HG03439 (cell line): ENCODE measurements at regions not wholly inside any gene's neighbourhood (a gene's known extent, or its start where the extent isn't known, plus 50 kb on each side); places are given as distances from the start of the nearest gene placed in this dataset.

Experiments used
- ATAC-seq: cut with Tn5 transposase; IDR thresholded peaks from one replicate; pipeline ENCODE4 v1.9.1; 2021; ENCODE audit warnings: mild to moderate bottlenecking, moderate library complexity; ENCODE audit not compliant: unreplicated experiment

DNA sequence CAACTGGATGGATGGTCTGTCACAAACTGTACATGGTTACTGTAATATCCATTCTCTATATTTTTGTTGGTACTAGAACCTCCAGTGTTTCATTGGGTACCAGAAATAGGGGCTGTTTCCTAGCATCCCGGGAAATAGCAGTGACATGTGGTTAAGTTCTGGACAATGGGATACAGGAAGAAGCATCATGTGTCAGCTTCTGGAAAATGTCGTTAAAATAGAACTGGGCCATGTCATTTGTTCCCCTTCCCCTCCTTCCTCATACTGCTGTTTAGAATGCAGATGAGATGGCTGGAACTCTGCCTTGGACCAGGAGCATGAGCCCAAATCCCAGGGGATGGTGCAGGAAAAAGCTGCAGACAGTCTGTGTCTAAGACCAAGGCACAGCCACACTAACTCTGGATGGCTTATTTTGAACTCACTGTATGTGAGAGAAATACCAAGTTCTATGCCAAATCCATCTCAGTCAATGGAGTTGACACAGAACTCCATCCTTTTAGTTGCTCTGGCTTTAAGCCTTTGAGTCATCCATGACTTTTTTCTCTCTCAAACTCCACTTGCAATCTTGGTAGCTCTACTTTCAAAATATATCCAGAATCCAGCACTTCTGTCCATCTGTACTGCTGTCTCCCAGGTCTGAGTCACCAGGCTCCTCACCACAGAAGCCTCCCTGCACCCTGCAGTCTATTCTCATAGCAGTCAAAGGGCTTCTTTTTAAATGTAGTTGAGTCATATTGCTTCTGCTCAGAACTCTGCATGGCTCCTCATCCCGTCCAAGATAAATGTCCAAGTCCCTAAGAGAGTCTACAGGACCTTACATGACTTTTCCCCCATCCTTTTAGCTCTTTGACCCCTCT lies 184.2 kb downstream of the NSG2 start:
- no peak for ATAC-seq

DNA sequence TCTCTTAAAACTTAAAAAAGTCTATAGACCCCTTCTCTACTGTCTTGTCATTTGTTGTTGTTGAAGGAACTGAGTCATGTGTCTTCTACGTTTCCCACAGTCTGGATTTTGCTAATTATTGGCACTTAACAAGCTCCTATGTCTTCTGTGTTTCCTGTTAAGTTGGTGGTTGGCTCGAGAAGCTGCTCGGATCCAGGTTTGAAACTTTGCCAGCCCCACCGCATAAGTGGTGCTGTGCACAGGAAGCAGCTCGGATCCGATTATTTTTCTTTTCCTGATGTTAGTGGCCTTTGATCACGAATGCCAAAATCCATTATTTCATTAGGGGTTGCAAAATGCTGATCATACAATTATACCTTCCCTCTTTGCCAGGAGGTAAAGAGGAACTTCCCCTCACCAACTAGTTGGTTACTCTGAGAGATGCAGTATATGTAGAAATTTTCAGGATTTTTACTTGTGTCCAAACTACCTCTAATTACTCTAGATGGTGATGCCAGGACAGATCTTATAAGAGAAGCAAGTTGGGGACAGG lies 186.5 kb downstream of the NSG2 start:
- no peak for ATAC-seq

DNA sequence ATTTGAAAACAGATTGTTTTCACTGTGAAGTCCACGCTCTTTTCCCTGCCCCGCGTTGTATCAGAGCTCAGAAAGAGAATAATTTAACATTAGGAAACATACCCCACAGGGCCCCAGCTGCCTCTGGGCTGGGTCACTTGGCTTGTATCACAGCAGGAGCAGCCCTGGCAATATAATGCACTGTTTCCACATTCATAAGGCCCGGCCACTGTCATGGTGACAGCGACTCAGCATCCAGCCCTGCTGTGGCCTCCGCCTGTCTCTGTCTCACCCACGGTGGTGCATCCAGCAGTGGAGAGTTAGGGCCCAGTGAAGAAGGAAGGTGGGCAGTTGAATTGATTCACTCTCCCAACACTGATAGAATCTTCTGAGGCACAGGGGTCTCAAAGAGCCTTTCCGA lies 188.9 kb downstream of the NSG2 start:
- ATAC-seq, result no peak

DNA sequence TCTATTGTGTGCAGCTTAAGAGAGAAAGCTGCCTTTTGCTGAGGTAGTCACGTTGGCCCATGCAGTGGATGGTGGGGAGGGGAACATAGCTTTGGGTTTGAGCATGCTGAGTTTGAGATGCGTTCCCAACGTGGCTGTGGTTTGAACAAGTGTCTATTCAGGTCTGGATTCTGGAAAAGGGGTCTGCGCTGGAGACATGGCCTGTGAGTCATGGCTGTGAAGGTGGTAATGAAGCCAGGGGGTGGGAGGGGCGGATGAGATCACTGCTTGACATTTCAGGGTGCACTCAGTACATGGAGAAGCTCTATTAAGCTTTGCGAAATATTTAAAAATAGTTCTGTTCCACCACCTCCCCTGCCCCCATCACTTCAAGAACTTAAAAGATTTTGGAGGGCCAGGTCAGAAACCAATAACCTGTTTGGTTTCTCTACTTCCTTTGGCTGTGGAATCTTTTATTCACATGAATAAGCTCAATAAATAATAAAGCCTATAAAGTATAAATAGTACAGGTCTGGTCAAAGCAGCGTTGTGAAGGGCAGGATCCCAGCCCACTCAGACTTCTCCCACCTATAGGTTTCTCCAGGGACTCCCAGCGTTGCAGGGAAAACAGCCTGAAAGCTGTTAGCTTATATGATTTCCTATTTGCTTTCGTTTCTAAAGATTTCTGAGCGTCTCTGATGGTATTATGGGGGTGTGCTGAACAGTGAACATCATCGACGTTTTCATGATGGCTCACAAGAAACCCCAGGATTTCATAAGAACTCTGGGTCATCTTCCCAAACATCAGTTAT lies 189.9 kb downstream of the NSG2 start:
- no peak for ATAC-seq

DNA sequence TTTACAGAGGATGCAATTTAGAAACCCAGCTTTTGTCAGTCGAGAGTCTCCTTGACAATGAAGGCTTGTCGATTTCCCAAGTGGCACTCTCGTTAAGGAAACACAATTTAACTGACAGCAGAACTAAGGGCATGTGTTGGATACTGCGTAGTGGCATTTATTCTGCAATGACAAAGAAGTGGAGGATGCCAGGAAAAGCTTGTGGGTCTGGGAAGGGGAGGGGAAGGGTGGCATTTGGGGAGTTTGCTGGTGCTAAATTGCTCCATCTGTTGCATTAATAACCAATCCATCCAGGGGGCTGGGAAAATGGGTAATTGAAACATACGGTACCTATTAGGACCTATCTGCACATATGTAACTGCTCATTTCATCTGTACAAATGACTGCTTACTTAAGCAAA lies 190.6 kb downstream of the NSG2 start:
- ATAC-seq, result no peak

DNA sequence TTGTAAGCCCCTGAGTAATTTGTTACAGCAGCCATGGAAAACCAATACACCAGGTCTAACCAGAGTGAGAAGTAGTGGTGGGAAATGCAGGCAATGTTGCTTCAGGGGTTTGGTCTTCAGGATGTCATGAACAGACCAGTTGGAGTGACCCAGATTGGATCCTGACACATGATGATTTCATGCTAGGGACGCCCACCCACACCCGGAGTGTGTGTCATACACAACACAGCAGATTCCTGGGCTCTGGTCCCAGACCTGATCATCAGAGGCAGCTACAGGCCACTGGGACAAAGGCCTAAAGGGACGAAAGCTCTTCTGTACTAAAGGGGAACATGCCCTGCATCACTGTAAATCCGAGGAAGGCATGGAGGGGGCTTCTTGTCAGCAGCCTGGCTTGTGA lies 194.2 kb downstream of the NSG2 start:
- no peak for ATAC-seq

DNA sequence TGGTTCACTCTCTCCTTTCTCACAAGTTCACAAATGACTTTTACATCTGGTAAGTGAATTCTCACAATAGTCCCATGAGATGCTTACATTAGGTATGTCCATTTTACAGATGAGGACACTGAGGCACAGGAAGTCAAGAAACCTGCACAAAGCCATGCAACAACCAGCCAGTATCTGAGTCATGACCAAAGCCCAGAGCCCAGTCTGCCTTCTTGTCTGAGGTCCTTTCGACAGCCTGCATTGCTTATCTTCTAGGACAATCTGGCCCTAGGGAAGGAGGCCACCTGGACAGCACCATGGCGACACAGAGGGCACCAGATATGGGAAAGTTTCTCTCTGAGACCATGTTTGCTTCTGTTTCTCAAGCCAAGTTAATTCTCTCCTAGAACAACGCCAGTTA lies 197.1 kb downstream of the NSG2 start:
- ATAC-seq, result no peak

DNA sequence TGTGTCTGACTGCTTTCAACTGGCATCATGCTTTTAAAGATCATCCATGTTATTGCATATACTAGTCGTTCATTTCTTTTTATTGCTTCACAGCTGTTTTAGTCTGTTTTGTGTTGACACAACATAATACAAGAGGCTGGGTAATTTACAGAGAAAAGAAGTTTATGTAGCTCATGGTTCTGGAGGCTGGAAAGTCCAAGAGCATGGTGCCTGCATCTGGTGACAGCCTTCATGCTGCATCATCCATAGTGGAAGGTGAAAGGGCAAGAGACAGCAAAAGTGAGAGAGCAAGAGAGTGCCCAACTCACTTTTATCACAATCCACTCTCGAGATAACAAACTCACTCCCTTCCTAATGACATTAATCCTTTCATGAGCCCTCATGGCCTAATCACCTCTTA lies 198.4 kb downstream of the NSG2 start:
- ATAC-seq, result no peak

DNA sequence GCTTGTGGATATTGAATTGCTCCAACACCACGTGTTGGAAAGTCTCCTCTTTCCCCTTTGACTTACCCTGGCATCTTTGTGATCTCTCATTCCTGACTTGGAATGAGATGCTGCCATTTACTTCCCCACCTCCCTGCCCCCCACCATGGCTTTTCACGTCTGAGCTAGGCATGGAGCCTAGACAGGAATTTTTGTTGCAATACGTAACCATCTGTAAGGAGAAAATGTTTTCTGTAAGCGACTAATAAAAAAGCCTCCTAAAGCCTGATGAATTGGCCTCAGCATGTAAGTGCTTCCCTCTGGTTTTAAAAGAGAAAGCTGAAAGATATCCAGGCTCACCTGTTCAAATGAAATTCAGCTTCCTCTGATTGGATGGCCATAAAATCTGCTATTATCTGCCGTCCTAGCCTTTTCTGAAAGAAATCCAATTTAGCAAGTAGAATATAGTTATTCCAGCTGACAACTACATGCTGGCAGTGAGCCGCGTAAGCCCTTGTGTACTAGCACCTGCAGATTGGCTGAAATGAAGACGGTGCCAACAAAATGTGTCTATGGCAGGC lies 200.1 kb downstream of the NSG2 start:
- no peak for ATAC-seq

DNA sequence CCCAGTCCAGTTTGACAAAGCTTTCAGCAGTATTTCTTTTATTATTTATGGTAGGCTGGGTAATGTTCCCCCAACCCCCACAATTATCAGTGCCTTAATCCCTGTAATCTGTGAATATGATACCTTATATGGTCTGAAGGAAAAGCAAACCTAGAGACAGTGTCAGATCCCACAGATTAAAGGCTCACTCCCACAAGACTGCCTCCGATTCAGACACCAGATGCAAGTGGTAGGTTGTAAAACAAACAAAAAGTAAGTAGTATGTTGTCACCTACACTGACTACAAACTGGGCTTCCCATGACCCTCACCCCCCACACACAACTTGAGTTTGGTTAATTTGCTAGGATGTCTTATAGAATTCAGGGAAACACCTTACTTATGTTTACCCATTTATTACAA lies 201.2 kb downstream of the NSG2 start:
- no peak for ATAC-seq

DNA sequence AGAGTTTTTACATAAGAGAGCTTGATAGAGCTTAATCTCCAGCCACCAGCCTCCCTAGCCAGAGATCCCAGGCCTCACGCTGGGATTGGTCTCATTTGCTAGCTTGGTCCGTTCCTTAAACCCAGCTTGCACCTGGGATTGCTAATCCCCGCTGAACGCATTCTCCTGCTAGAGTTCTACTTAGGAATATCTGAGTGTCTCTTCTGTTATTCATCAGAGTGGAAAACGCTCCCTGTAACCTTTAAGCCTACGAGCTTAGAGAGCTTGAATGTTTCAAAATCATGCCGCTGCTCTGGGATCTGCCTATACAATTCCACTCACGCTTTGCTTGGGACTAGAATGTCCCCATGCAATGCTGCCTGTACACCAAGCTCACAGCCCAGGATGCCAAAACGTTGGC lies 201.8 kb downstream of the NSG2 start:
- no peak for ATAC-seq

DNA sequence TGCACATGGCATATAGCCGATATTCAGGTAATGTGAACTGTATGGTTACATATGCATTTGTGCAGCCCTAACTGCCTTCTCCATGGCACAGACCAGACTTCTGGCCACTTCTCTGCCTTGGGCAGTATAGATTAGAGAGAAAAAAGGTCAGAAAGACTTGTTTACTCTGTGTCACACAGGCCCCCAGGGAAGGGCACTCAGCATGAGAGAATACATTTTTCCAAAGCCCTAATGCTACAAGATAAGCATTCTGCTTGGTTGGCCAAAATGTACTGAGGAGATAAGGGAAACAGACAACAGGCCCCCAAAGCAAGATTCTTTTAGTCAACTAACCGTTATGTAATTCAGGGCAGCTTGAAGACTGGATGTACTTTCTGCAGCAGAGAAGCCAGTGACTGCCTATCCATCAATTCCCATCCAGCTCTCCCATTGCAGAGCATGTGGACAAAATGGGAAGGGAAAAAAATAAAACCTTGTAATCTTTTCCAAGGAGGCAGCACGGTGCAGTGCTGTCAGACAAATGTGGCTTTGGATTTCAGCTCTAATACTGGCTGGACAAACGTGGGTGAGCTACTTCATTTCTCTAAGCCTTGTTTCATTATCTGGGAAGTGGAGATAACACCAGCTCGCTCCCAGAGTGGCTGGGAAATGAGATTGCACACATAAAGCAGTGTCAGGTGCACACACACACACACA lies 205.9 kb downstream of the NSG2 start:
- ATAC-seq, result no peak

DNA sequence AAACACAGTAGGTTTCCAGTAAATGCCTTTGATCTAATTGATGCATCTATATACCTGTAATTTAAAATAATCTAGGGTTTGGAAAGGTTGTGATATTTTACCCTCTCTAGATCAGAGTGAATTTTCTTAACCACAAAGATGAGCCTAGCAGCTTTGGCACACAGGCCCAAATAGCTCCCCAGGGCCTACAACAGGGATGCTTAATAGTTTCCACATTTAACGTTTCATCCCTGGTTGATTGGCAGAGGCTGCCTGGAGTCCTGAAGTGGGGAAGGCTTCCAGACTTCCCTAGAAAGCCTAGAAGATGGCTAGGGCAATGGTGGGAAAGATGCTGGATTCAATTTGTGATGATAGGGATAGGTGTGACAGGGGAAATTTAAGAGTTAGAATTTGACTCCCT lies 206.6 kb downstream of the NSG2 start:
- no peak for ATAC-seq

DNA sequence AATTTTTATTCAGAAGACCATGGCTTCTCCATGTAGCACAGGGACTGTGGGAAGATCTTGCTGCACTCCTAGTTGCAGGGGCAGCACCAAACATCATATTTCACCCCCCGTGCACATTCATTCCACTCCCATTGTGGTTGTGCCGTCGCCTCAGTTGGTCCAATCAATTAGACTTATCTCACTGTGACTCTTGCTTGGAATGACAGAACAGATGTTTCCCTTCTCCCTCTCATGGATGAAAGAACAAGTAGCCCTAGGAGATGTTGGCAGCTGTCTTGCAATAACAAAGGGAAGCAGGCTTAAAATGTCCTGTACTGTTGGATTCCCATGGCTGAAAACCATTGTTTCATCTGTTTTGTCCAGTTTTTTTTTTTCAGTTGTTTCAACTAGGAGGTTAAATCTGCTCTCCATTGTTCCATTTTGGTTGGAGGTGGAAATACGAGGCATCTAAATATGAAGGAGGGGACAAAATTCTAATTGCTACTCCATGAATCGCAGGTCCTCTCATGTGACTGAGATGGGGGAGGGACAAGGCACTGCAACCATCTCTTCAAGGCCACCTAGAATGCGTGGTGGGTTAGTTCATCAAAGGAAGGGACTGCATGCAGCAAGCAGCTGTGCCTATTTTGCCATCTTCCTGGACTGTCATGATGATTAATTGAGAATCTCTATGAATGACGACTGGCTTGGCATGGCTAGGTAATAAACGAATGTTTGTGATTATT lies 214.4 kb downstream of the NSG2 start:
- no peak for ATAC-seq

DNA sequence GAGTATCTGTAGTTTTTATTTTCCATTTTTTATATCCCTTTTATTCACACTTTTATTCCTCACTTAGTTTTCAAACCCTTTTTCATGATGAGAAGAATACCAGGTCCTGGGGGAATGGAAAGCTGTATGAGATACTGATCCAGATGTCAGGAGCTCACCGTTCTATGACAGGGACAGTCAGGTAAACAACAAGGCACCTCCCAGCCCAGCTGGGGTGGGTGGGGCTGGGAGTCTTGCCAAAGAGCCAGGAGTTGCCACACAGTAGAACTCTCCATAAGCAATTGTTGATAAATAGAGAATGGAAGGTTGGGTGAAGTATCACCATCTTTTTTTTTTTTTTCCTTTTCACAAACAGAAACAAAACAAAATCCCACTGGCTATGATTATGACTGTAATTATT lies 225.8 kb downstream of the NSG2 start:
- ATAC-seq, result no peak

DNA sequence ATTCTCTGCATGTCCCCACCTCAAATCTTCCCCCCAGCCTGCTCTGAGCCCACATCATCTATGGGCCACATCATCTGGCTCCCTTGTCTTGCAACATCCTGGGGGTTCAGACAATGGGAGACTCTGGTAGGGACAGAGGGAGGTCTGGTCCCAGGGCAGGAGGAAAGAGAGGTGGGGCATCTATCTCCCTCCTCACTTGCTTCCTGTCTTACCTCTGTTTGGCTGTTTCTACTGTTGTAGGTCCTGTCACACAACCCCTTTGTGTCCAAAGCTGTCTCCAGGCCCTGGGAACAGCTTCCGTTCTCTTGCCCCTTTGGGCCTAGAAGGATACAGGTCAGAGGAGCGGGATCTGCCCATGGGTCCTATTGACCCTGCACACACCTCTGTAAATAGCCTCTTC lies 227.2 kb downstream of the NSG2 start:
- peak; percentile 24 for ATAC-seq

DNA sequence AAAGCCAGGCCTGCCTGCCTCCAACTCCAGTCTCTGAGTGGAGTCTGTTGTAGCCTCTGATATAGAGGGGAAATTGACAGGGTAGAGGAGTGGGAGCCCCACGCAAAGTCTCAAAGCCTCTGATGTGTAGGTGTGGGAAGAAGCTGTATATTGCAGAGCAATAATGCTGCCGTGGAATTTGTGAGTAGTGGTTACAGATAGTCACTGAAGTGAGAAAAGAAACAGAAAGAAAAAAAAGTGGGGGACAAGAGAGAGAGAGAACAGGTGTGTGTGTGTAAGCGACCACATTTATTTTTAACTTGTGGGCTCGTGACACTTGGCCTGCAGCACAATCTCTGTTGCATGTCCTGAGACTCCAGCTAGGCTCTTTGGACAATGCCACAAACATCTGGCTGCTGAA lies 227.8 kb downstream of the NSG2 start:
- peak; percentile 85 for ATAC-seq

DNA sequence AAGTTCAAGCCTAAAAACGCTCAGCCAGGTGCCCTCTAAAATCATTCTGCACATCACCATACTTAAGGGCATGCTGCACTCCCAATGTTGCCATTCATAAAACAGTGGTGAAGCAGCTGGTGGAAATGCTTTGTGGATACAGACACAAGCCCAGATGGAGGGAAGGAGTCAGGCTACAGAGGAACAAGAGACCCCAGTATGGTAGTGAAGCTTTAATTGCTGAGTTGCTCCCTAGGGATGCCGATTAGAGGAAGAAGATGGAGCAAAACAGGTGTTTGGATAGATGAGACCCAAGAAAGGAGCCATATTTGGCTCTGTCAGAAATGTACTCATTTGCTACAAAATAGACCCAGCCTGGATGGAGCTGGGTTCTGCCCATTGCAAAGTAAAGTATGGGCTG lies 230.5 kb downstream of the NSG2 start:
- no peak for ATAC-seq

DNA sequence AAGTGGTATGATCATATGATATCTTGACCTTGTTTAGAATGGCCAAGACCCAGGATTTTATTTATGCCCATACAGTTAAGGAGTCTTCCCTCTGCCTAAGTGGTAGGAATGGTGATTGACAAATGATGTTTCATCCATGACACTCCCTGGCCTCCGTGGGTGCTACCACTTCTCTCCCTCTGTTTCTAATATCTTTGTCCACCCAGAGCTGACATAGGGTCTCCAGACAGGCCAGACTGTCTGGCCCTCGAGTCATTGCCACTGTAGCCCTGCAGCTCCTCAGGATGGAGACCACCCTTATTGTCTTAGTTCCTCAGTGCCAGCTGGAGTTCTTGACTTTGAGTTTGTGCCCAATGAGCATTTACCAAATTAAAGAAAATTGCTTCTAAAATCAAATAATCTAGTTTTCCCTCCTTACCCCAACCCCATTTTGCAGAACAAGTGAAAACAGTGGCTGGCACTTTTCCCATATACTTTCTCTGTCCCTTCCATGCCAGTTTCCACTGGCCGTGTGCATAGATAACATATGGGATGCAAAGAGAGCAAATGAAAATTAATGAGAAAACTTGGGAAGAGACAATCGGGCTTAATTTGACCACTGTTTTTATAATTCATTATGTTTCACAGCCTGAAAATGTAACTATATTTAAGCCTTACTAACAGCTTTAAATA lies 235.7 kb downstream of the NSG2 start:
- ATAC-seq, result no peak

DNA sequence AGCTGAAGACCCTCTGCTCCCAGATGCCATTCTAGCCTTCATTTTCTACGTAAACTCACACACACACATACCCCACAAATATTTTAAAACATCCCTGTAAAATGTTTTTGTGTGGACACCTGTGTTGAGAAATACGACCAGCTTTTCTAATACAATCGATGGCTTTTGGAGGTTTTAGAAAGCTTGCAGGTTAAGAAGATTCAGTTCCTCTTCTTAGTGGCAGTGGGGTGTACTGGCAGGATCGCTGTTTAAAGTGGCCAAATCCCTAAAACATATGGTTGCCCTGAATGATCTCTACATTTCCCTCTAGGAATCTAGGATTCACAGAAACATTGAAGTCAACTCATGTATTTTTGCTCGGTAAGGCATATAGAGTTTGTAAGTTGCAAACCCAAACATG lies 236.3 kb downstream of the NSG2 start:
- no peak for ATAC-seq
